Caco-2 (cell line): ENCODE measurements at regions not wholly inside any gene's neighbourhood (a gene's known extent, or its start where the extent isn't known, plus 50 kb on each side); places are given as distances from the start of the nearest gene placed in this dataset.

Source experiments
- BruUV-seq: library from RNA; stranded (reverse); fragments of 400-500 nt; replicated peaks from 2 replicates; lab custom pipeline; 2021; lab: Mats Ljungman, UMichigan
- CTCF ChIA-PET: fragments of 300-600 bp; sonication (Branson Sonifier 250); formaldehyde crosslinking; loops from one replicate; lab custom pipeline; 2022; ENCODE audit warnings: antibody characterized with exemption; lab: Charles Lee
- POLR2A ChIA-PET: fragments of 300-600 bp; sonication (Branson Sonifier 250); formaldehyde crosslinking; loops from one replicate; lab custom pipeline; 2022; ENCODE audit warnings: antibody characterized with exemption; lab: Charles Lee
- DNase-seq, 2 experiments: peaks; one replicate each; pipeline versions ENCODE4 v3.0.0 to v3.0.0-alpha.2; 2020 to 2022
- H3K27me3 ChIP-seq: replicated peaks from 2 replicates; pipeline ENCODE4 v1.6.0; 2011; ENCODE audit warnings: low read length; ENCODE audit not compliant: control insufficient read depth, insufficient read depth
- H3K36me3 ChIP-seq: 2 replicates; pipeline ENCODE4 v1.5.1; 2011; ENCODE audit warnings: low read length; ENCODE audit not compliant: control insufficient read depth, insufficient read depth
- H3K4me1 ChIP-seq: fragments of 250-450 bp; sonication (Bioruptor Pico); 2 replicates; pipeline ENCODE4 v1.5.1; 2020; ENCODE audit warnings: mild to moderate bottlenecking
- H3K4me3 ChIP-seq: 2 replicates; pipeline ENCODE4 v1.5.1; 2011; ENCODE audit warnings: low read depth, mild to moderate bottlenecking, control low read depth, low read length
- H3K9me3 ChIP-seq: fragments of 250-450 bp; sonication (Bioruptor Pico); 2 replicates; pipeline ENCODE4 v1.5.1; 2020; ENCODE audit warnings: mild to moderate bottlenecking, moderate library complexity
- H3K27ac Mint-ChIP-seq: one replicate; pipeline ENCODE4 v1.8.0; 2022; ENCODE audit warnings: mixed read lengths; ENCODE audit not compliant: unreplicated experiment
- H3K27me3 Mint-ChIP-seq: one replicate; pipeline ENCODE4 v1.8.0; 2022; ENCODE audit warnings: mixed read lengths; ENCODE audit not compliant: insufficient read depth, unreplicated experiment
- H3K36me3 Mint-ChIP-seq: one replicate; pipeline ENCODE4 v1.8.0; 2022; ENCODE audit warnings: mild to moderate bottlenecking, mixed read lengths; ENCODE audit not compliant: insufficient read depth, unreplicated experiment
- H3K4me1 Mint-ChIP-seq: one replicate; pipeline ENCODE4 v1.8.0; 2022; ENCODE audit warnings: low read depth, mixed read lengths; ENCODE audit not compliant: unreplicated experiment
- H3K4me3 Mint-ChIP-seq: one replicate; pipeline ENCODE4 v1.8.0; 2022; ENCODE audit warnings: mild to moderate bottlenecking, moderate library complexity, mixed read lengths; ENCODE audit not compliant: unreplicated experiment
- H3K9me3 Mint-ChIP-seq: one replicate; pipeline ENCODE4 v1.8.0; 2022; ENCODE audit warnings: mixed read lengths; ENCODE audit not compliant: unreplicated experiment
- intact Hi-C: fragments of 100-400 bp; cut with micrococcal nuclease; formaldehyde crosslinking; loops from one replicate; pipeline ENCODE4 v1.10.0; 2022; ENCODE audit not compliant: unreplicated experiment
- TF ChIP-seq, protein P1 (sequence below), 2 experiments: fragments of 200-600 bp in 1 of 2; IDR thresholded peaks; 1 replicate in 1 of 2; 2 replicates in 1 of 2; pipeline versions ENCODE4 v1.5.1 to v1.8.0; 2011 to 2022; ENCODE audit warnings: antibody characterized with exemption in 1 of 2, control low read depth in 1 of 2, inconsistent platforms in 1 of 2, low read depth in 1 of 2, low read length in 1 of 2, mild to moderate bottlenecking in 1 of 2, moderate library complexity in 1 of 2; ENCODE audit not compliant: insufficient read depth in 1 of 2, severe bottlenecking in 1 of 2, unreplicated experiment in 1 of 2

DNA sequence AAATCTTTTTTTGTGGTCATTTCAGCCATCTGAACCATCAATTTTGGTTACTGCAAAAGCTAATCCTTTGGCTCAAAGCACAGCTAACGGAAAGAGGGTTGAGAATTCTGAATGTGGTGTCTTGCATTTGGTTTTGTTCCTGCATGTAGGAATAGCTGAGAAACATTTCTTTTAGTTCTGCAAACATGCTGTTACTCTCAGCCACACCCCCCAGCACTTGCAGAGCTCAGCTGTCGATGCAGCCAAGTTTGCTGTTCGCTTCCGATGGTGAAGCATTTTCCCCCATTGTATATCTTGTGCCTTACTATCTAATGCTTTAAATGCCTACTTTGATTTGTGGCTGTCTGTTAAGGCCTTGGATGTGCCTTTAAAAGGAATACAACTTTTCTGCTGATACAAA, 294.9 kb upstream of the FANCL start:
- DNase-seq: no peak
- no peak overlapping the region for H3K4me3 Mint-ChIP-seq
- BruUV-seq: no TSS peak
- H3K9me3 Mint-ChIP-seq: no peaks in the 10 kb centered on the region
- H3K27me3 Mint-ChIP-seq: peaks cover 15% of the 10 kb centered on the region
- no peaks in the 10 kb centered on the region for H3K9me3 ChIP-seq
- POLR2A ChIA-PET: no interaction called here
- CTCF ChIA-PET: no interaction called here
- H3K27me3 ChIP-seq: no peaks in the 10 kb centered on the region
- no peak overlapping the region for H3K27ac Mint-ChIP-seq
- no peaks in the 10 kb centered on the region for H3K4me1 Mint-ChIP-seq
- TF ChIP-seq, protein P1, sequence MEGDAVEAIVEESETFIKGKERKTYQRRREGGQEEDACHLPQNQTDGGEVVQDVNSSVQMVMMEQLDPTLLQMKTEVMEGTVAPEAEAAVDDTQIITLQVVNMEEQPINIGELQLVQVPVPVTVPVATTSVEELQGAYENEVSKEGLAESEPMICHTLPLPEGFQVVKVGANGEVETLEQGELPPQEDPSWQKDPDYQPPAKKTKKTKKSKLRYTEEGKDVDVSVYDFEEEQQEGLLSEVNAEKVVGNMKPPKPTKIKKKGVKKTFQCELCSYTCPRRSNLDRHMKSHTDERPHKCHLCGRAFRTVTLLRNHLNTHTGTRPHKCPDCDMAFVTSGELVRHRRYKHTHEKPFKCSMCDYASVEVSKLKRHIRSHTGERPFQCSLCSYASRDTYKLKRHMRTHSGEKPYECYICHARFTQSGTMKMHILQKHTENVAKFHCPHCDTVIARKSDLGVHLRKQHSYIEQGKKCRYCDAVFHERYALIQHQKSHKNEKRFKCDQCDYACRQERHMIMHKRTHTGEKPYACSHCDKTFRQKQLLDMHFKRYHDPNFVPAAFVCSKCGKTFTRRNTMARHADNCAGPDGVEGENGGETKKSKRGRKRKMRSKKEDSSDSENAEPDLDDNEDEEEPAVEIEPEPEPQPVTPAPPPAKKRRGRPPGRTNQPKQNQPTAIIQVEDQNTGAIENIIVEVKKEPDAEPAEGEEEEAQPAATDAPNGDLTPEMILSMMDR (IDR thresholded peaks at IDR 0.05; ENCODE audit: insufficient read depth in 1 of 2, low read depth in 1 of 2, low read length in 1 of 2, severe bottlenecking in 1 of 2, unreplicated experiment in 1 of 2): no peak
- no peaks in the 10 kb centered on the region for H3K36me3 ChIP-seq
- no peaks in the 10 kb centered on the region for H3K4me1 ChIP-seq
- intact Hi-C loops: no loop called here
- H3K36me3 Mint-ChIP-seq: no peaks in the 10 kb centered on the region
- no peak overlapping the region for H3K4me3 ChIP-seq

DNA sequence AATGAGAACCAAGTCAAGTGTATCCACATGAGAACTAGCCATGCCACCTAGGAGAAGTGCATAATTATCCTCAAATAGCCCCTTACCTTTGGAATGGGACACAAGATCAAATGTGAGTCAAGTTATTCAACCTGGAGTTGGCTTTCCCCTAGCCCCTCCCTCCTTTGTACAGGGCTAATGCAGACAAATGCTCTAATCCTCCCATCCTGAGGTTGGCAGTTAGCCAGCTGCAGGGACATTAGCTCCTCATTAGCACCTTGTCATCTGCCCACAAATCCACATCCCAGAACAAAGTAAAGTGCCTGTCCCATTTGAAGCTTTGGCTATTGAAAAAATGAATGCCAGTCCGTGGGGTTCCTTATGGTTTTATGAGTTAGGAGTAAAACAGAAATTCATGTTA, 294.1 kb upstream of the FANCL start:
- Histone ChIP-seq H3K27me3 (no peaks in the 10 kb centered on the region), H3K4me3 (no peak overlapping the region), H3K4me1 (no peaks in the 10 kb centered on the region), H3K9me3 (no peaks in the 10 kb centered on the region), H3K36me3 (no peaks in the 10 kb centered on the region)
- Mint-ChIP-seq H3K4me3 (no peak overlapping the region), H3K4me1 (no peaks in the 10 kb centered on the region), H3K9me3 (no peaks in the 10 kb centered on the region), H3K27ac (no peak overlapping the region), H3K36me3 (no peaks in the 10 kb centered on the region), H3K27me3 (peaks cover 12% of the 10 kb centered on the region)
- POLR2A ChIA-PET: no interaction called here
- BruUV-seq: no TSS peak
- CTCF ChIA-PET: no interaction called here
- DNase-seq: no peak
- TF ChIP-seq, protein P1 (IDR thresholded peaks at IDR 0.05; ENCODE audit: insufficient read depth in 1 of 2, low read depth in 1 of 2, low read length in 1 of 2, severe bottlenecking in 1 of 2, unreplicated experiment in 1 of 2): no peak
- intact Hi-C loops: no loop called here

DNA sequence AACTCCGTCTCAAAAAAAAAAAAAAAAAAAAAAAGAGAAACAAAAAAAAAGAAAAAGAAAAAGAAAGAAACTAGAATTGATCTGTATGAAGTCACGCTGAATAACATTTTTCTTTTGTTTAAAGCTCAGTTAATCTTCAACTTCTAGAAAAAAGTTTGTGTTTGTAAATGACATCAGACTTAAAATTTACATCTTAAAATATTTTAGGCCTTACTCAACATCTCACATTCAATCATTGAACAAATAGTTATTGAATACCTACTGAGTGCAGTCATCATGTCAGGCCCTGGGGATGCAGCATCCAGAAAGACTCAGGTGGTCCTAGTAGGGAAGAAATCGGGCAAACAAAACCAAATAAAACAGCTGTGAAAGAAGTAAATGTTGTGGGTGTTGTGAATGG, 292.3 kb upstream of the FANCL start:
- ChIA-PET POLR2A (no interaction called here), CTCF (interaction anchor here (0.7 kb wide), 1 partner anchor 91 kb away, joined by 3 read pairs; no protein-coding TSS in a partner anchor)
- Mint-ChIP-seq H3K36me3 (no peaks in the 10 kb centered on the region), H3K27ac (no peak overlapping the region), H3K4me1 (no peaks in the 10 kb centered on the region), H3K4me3 (no peak overlapping the region), H3K27me3 (peaks cover 15% of the 10 kb centered on the region), H3K9me3 (no peaks in the 10 kb centered on the region)
- TF ChIP-seq, protein P1 (IDR thresholded peaks at IDR 0.05; ENCODE audit: insufficient read depth in 1 of 2, low read depth in 1 of 2, low read length in 1 of 2, severe bottlenecking in 1 of 2, unreplicated experiment in 1 of 2): no peak
- BruUV-seq: no TSS peak
- DNase-seq: no peak
- H3K27me3 ChIP-seq: no peaks in the 10 kb centered on the region
- no peaks in the 10 kb centered on the region for H3K36me3 ChIP-seq
- H3K4me1 ChIP-seq: no peaks in the 10 kb centered on the region
- H3K9me3 ChIP-seq: no peaks in the 10 kb centered on the region
- H3K4me3 ChIP-seq: no peak overlapping the region
- intact Hi-C loops: no loop called here
